H1 (cell line): ENCODE measurements at regions not wholly inside any gene's neighbourhood (a gene's known extent, or its start where the extent isn't known, plus 50 kb on each side); places are given as distances from the start of the nearest gene placed in this dataset.

Experiments
- CTCF ChIA-PET: fragments of 300-600 bp; sonication (Branson Sonifier 250); formaldehyde crosslinking; loops from one replicate; lab custom pipeline; 2021; ENCODE audit not compliant: partially characterized antibody; lab: Charles Lee
- POLR2A ChIA-PET: fragments of 300-600 bp; sonication (Branson Sonifier 250); formaldehyde crosslinking; loops from one replicate; lab custom pipeline; 2021; ENCODE audit warnings: inconsistent platforms; ENCODE audit not compliant: partially characterized antibody; lab: Charles Lee
- DNase-seq, 2 experiments: peaks; one replicate each; pipeline versions ENCODE4 v3.0.0 to v3.0.0-alpha.2; 2010 to 2022; ENCODE audit warnings: low spot score in 2 of 2, low read depth in 1 of 2, mixed read lengths in 1 of 2
- FAIRE-seq: peaks from 2 replicates; lab custom pipeline; 2011; peaks lifted over from hg19 to GRCh38; lab: Jason Lieb, UNC
- H2AFZ ChIP-seq: 2 replicates; pipeline ENCODE4 v1.8.1; 2012; ENCODE audit warnings: low read length, inconsistent platforms
- H2AK5ac ChIP-seq: 2 replicates; pipeline ENCODE4 v1.6.1; 2013; ENCODE audit warnings: low read depth, low read length
- H2BK120ac ChIP-seq: replicated peaks from 2 replicates; pipeline ENCODE3; 2013; ENCODE audit warnings: low read depth, low read length, inconsistent platforms
- H2BK12ac ChIP-seq: 2 replicates; pipeline ENCODE4 v1.6.1; 2013; ENCODE audit warnings: low read depth, low read length
- H2BK15ac ChIP-seq: 2 replicates; pipeline ENCODE4 v1.6.1; 2013; ENCODE audit warnings: low read length
- H2BK20ac ChIP-seq: 2 replicates; pipeline ENCODE4 v1.6.1; 2013; ENCODE audit warnings: low read length
- H2BK5ac ChIP-seq: 2 replicates; pipeline ENCODE4 v1.6.1; 2013; ENCODE audit warnings: low read depth, low read length
- H3K14ac ChIP-seq: 2 replicates; pipeline ENCODE4 v1.6.1; 2013; ENCODE audit warnings: inconsistent platforms; ENCODE audit not compliant: insufficient read length
- H3K18ac ChIP-seq: 2 replicates; pipeline ENCODE4 v1.6.1; 2013; ENCODE audit warnings: low read length; ENCODE audit errors: extremely low read depth
- H3K23ac ChIP-seq: 2 replicates; pipeline ENCODE4 v1.6.1; 2013; ENCODE audit warnings: inconsistent platforms; ENCODE audit not compliant: insufficient read length
- H3K23me2 ChIP-seq: 2 replicates; pipeline ENCODE4 v1.6.1; 2013; ENCODE audit warnings: low read depth, low read length
- H3K27ac ChIP-seq: 2 replicates; pipeline ENCODE4 v1.6.1; 2011; ENCODE audit warnings: low read depth, low read length, inconsistent platforms
- H3K27me3 ChIP-seq, 4 experiments: replicated peaks in 1 of 4; 1 replicate in 1 of 4; 2 replicates in 3 of 4; pipeline versions ENCODE4 v1.6.1 to v1.8.1; 2011 to 2013; ENCODE audit warnings: low read length in 3 of 4, mild to moderate bottlenecking in 3 of 4, inconsistent platforms in 2 of 4, mixed read lengths in 2 of 4, moderate library complexity in 1 of 4; ENCODE audit not compliant: control insufficient read depth in 3 of 4, insufficient read depth in 3 of 4; ENCODE audit errors: extremely low read depth in 1 of 4
- H3K36me3 ChIP-seq, 4 experiments: 2 replicates each; pipeline versions ENCODE4 v1.6.1 to v1.8.1; 2011 to 2013; ENCODE audit warnings: mild to moderate bottlenecking in 4 of 4, low read length in 3 of 4, moderate library complexity in 2 of 4, control low read depth in 1 of 4, inconsistent platforms in 1 of 4; ENCODE audit not compliant: insufficient read depth in 4 of 4, control insufficient read depth in 2 of 4
- H3K4ac ChIP-seq: replicated peaks from 2 replicates; pipeline ENCODE3; 2013; ENCODE audit warnings: low read length, low read depth, mixed read lengths, inconsistent platforms; ENCODE audit not compliant: insufficient read length
- H3K4me1 ChIP-seq, 4 experiments: replicated peaks in 1 of 4; 1 replicate in 1 of 4; 2 replicates in 3 of 4; pipeline versions ENCODE4 v1.6.1 to v1.8.1; 2011 to 2013; ENCODE audit warnings: low read length in 3 of 4, inconsistent platforms in 2 of 4, mixed read lengths in 1 of 4; ENCODE audit not compliant: insufficient read depth in 4 of 4, control insufficient read depth in 3 of 4
- H3K4me2 ChIP-seq, 2 experiments: 2 replicates each; pipeline versions ENCODE4 v1.6.1 to v1.8.1; 2011 to 2013; ENCODE audit warnings: low read depth in 2 of 2, low read length in 2 of 2, control low read depth in 1 of 2, inconsistent platforms in 1 of 2, mild to moderate bottlenecking in 1 of 2; ENCODE audit not compliant: insufficient read depth in 1 of 2
- H3K4me3 ChIP-seq, 4 experiments: fragments of 200-600, 300-600 bp in 1 of 4; sonication (generic), shearing (Covaris generic), sonication (Bioruptor Twin) in 1 of 4; 2 replicates each; pipeline versions ENCODE4 v1.5.1 to v1.8.1; 2011 to 2016; ENCODE audit warnings: low read length in 4 of 4, low read depth in 3 of 4, control low read depth in 2 of 4, inconsistent platforms in 2 of 4, mild to moderate bottlenecking in 2 of 4, mixed read lengths in 1 of 4, moderate library complexity in 1 of 4; ENCODE audit not compliant: insufficient read depth in 2 of 4; ENCODE audit errors: extremely low read depth in 1 of 4
- H3K56ac ChIP-seq: replicated peaks from 2 replicates; pipeline ENCODE3; 2013; ENCODE audit warnings: low read depth, mild to moderate bottlenecking, mixed read lengths, low read length, inconsistent platforms; ENCODE audit not compliant: insufficient read length
- H3K79me1 ChIP-seq: 2 replicates; pipeline ENCODE4 v1.6.1; 2013; ENCODE audit warnings: low read depth, low read length, control low read depth
- H3K79me2 ChIP-seq, 2 experiments: 2 replicates each; pipeline versions ENCODE4 v1.6.1 to v1.8.1; 2012 to 2013; ENCODE audit warnings: low read length in 2 of 2, mild to moderate bottlenecking in 2 of 2, inconsistent platforms in 1 of 2; ENCODE audit not compliant: insufficient read depth in 2 of 2, control insufficient read depth in 1 of 2
- H3K9ac ChIP-seq, 4 experiments: replicated peaks in 1 of 4; 1 replicate in 1 of 4; 2 replicates in 3 of 4; pipeline versions ENCODE4 v1.6.1 to v1.8.1; 2011 to 2013; ENCODE audit warnings: low read depth in 3 of 4, low read length in 3 of 4, control low read depth in 2 of 4, mild to moderate bottlenecking in 2 of 4, moderate library complexity in 2 of 4, inconsistent platforms in 1 of 4; ENCODE audit errors: extremely low read depth in 1 of 4
- H3K9me3 ChIP-seq, 2 experiments: 2 replicates each; pipeline versions ENCODE4 v1.6.1 to v1.8.1; 2012 to 2013; ENCODE audit warnings: mild to moderate bottlenecking in 2 of 2, moderate library complexity in 2 of 2, control low read depth in 1 of 2, inconsistent platforms in 1 of 2, low read depth in 1 of 2, low read length in 1 of 2, mixed read lengths in 1 of 2; ENCODE audit not compliant: insufficient read depth in 2 of 2
- H4K20me1 ChIP-seq, 2 experiments: replicated peaks in 1 of 2; 2 replicates each; pipeline versions ENCODE3 to v1.8.1; 2011 to 2013; ENCODE audit warnings: inconsistent platforms in 2 of 2, low read length in 2 of 2, mild to moderate bottlenecking in 1 of 2; ENCODE audit not compliant: insufficient read depth in 2 of 2, control insufficient read depth in 1 of 2
- H4K5ac ChIP-seq: 2 replicates; pipeline ENCODE4 v1.6.1; 2013; ENCODE audit warnings: low read length, low read depth, mixed read lengths, inconsistent platforms; ENCODE audit not compliant: insufficient read length
- H4K8ac ChIP-seq: 2 replicates; pipeline ENCODE4 v1.8.0; 2013; ENCODE audit warnings: mild to moderate bottlenecking, moderate library complexity, low read length, inconsistent platforms; ENCODE audit not compliant: insufficient read depth; ENCODE audit errors: extremely low read depth
- H4K91ac ChIP-seq: replicated peaks from 2 replicates; pipeline ENCODE3; 2013; ENCODE audit warnings: low read length, mixed read lengths, inconsistent platforms; ENCODE audit not compliant: insufficient read length
- ASH2L ChIP-seq: fragments of 200-600, 300-600 bp; sonication (generic); IDR thresholded peaks from one replicate; pipeline ENCODE4 v1.7.1; 2017; ENCODE audit warnings: low read length
- CHD2 ChIP-seq: IDR thresholded peaks from 2 replicates; pipeline ENCODE4 v1.6.1; 2012; ENCODE audit warnings: low read length, improper control_type of control experiment
- CREB1 ChIP-seq: IDR thresholded peaks from 2 replicates; pipeline ENCODE4 v1.6.1; 2012; ENCODE audit warnings: inconsistent platforms
- FOSL1 ChIP-seq: IDR thresholded peaks from 2 replicates; pipeline ENCODE4 v1.6.1; 2011; ENCODE audit warnings: mild to moderate bottlenecking, low read depth, low read length, moderate library complexity; ENCODE audit not compliant: insufficient read depth
- GABPA ChIP-seq: IDR thresholded peaks from 2 replicates; pipeline ENCODE4 v1.6.1; 2011; ENCODE audit warnings: mild to moderate bottlenecking, low read length, moderate library complexity, borderline replicate concordance; ENCODE audit not compliant: insufficient read depth
- HDAC6 ChIP-seq: IDR thresholded peaks from one replicate; pipeline ENCODE4 v1.7.1; 2012; ENCODE audit warnings: low read depth, mild to moderate bottlenecking, inconsistent platforms, low read length, moderate library complexity
- KDM4A ChIP-seq: IDR thresholded peaks from one replicate; pipeline ENCODE4 v1.7.1; 2012; ENCODE audit warnings: low read depth, mild to moderate bottlenecking, moderate library complexity, low read length, inconsistent platforms; ENCODE audit not compliant: severe bottlenecking
- NRF1 ChIP-seq: IDR thresholded peaks from 2 replicates; pipeline ENCODE4 v1.6.1; 2011; ENCODE audit warnings: mild to moderate bottlenecking, low read depth, low read length, improper control_type of control experiment
- POLR2A ChIP-seq, 2 experiments: IDR thresholded peaks; 1 replicate in 1 of 2; 2 replicates in 1 of 2; pipeline ENCODE4 v1.6.1; 2011; ENCODE audit warnings: low read depth in 2 of 2, low read length in 2 of 2, mild to moderate bottlenecking in 2 of 2; ENCODE audit errors: control extremely low read depth in 1 of 2
- RNF2 ChIP-seq: fragments of 200-900, 300-1000 bp; sonication (generic); IDR thresholded peaks from 2 replicates; pipeline ENCODE4 v1.7.1; 2016; ENCODE audit warnings: borderline replicate concordance, low read depth, mild to moderate bottlenecking, antibody characterized with exemption, low read length; ENCODE audit not compliant: poor library complexity, severe bottlenecking; ENCODE audit errors: missing control alignments
- RXRA ChIP-seq: IDR thresholded peaks from 2 replicates; pipeline ENCODE4 v1.6.1; 2011; ENCODE audit warnings: low read depth, mild to moderate bottlenecking, low read length, moderate library complexity; ENCODE audit not compliant: insufficient read depth
- ZNF274 ChIP-seq: IDR thresholded peaks from 2 replicates; pipeline ENCODE4 v1.7.0; 2012; ENCODE audit warnings: low read length, borderline replicate concordance; ENCODE audit errors: extremely low read depth
- WGBS, 2 experiments: shearing (Covaris generic) in 1 of 2; methylation state at CpG; one replicate each; pipeline versions ENCODE4 v1.1.6 to v1.1.7; 2013 to 2015; ENCODE audit warnings: low lambda C conversion rate in 2 of 2, mixed read lengths in 2 of 2, inconsistent platforms in 1 of 2, low coverage in 1 of 2, missing lambda C conversion rate in 1 of 2; ENCODE audit not compliant: insufficient replicate concordance in 2 of 2, insufficient coverage in 1 of 2, insufficient read length in 1 of 2; ENCODE audit errors: extremely low coverage in 1 of 2, missing lambda C conversion rate in 1 of 2; 5-methylcytosine and 5-hydroxymethylcytosine counted together
- TF ChIP-seq, protein P1 (sequence below): IDR thresholded peaks from 2 replicates; pipeline ENCODE4 v1.6.1; 2012; ENCODE audit warnings: inconsistent platforms

DNA sequence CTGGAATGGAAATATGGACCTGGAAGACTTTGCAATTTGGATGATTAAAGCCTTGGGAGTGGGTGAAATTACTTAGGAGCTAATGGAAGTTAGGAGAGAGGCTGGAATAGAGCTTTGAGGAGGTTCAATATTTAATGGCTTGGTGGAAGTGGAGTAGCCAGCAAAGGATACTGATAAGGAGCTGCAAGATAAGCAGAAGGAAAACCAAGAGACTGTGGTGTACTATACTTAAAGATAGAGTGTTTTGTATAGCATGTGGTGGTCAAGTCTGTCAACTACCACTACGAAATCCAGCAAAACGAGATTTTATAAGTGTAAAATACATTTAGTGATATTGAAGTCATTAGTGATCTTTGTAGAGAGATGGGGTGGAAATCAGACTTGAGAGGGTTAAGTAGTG, 54.0 kb upstream of the TMLHE start:
- no peaks in the 10 kb centered on the region for H3K79me2 ChIP-seq
- DNase-seq (no peak), FAIRE-seq (no peak)
- no peak overlapping the region for H2BK120ac ChIP-seq
- no peak overlapping the region for H2BK15ac ChIP-seq
- no peak overlapping the region for H2BK12ac ChIP-seq
- H4K5ac ChIP-seq: no peak overlapping the region
- no peak overlapping the region for H3K56ac ChIP-seq
- ChIA-PET POLR2A (no interaction called here), CTCF (interaction anchor here (1.2 kb wide), 1 partner anchor 9 kb away, joined by 4 read pairs; no protein-coding TSS in a partner anchor)
- no peaks in the 10 kb centered on the region for H3K4me1 ChIP-seq
- no peaks in the 10 kb centered on the region for H3K36me3 ChIP-seq
- no peaks in the 10 kb centered on the region for H3K79me1 ChIP-seq
- no peak overlapping the region for H2AFZ ChIP-seq
- no peak overlapping the region for H3K4ac ChIP-seq
- no peaks in the 10 kb centered on the region for H4K20me1 ChIP-seq
- no peak overlapping the region for H4K8ac ChIP-seq
- H4K91ac ChIP-seq: no peak overlapping the region
- H3K27me3 ChIP-seq: no peaks in the 10 kb centered on the region
- H2BK20ac ChIP-seq: no peak overlapping the region
- H2AK5ac ChIP-seq: no peak overlapping the region
- no peaks in the 10 kb centered on the region for H3K9me3 ChIP-seq
- H2BK5ac ChIP-seq: no peak overlapping the region
- WGBS, 2 experiments: 100% methylated on average over 2 of the region's 2 CpGs; no CpG with 5 or more reads in 1 of the 2 experiments
- H3K27ac ChIP-seq: no peak overlapping the region
- H3K23me2 ChIP-seq: no peaks in the 10 kb centered on the region
- H3K23ac ChIP-seq: no peak overlapping the region
- no peak overlapping the region for H3K18ac ChIP-seq
- TF ChIP-seq CHD2: no peak
- TF ChIP-seq ZNF274: no peak
- TF ChIP-seq, protein P1, sequence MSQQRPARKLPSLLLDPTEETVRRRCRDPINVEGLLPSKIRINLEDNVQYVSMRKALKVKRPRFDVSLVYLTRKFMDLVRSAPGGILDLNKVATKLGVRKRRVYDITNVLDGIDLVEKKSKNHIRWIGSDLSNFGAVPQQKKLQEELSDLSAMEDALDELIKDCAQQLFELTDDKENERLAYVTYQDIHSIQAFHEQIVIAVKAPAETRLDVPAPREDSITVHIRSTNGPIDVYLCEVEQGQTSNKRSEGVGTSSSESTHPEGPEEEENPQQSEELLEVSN: no peak
- TF ChIP-seq POLR2A (IDR thresholded peaks at IDR 0.05; ENCODE audit: control extremely low read depth in 1 of 2, low read depth in 2 of 2, low read length in 2 of 2): no peak
- no peak for TF ChIP-seq HDAC6
- no peak for TF ChIP-seq FOSL1
- TF ChIP-seq CREB1: no peak
- no peak for TF ChIP-seq RXRA
- no peak for TF ChIP-seq RNF2
- TF ChIP-seq KDM4A: no peak
- TF ChIP-seq ASH2L: no peak
- no peak for TF ChIP-seq GABPA
- no peak for TF ChIP-seq NRF1
- TF ChIP-seq, all 59 proteins: peak for 0
- Histone ChIP-seq H3K4me3 (no peak overlapping the region), H3K4me2 (no peak overlapping the region), H3K14ac (no peak overlapping the region), H3K9ac (no peak overlapping the region)
